ENCODE measurements at regions not wholly inside any gene's neighbourhood (a gene's known extent, or its start where the extent isn't known, plus 50 kb on each side); places are given as distances from the start of the nearest gene placed in this dataset.
"Not testable (repeated sequence)": the region's sequence is repeated elsewhere in the genome, so short reads cannot be mapped to it uniquely, and the experiment has no call there.

DNA sequence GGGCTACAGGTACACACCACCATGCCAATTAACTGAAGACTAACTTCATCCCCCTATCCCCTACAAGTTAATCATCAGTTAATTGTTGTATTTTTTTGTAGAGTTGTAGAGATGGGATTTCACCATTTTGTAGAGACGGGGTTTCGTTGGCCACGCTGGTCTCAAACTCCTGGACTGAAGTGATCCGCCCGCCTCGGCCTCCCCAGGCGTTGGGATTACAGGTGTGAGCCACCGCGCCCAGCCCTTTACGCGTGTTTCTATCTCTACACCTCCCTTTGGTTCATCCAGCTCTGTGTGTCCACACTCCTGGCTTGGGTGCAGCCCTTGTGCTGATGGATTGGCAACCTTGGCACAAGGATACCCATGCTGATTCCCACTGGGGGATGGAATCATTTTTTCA is 258.8 kb downstream of the FAM43A start:
- H3K27ac ChIP-seq: no peak overlapping the region
- H3K9ac ChIP-seq (ENCODE audit: insufficient read length): no peak overlapping the region
- H3K4me3 ChIP-seq: no peak overlapping the region
- no peaks in the 10 kb centered on the region for H3K36me3 ChIP-seq (ENCODE audit: insufficient read depth, low read length)
- no peak for TF ChIP-seq POLR2AphosphoS5 (IDR thresholded peaks at IDR 0.05; ENCODE audit: borderline replicate concordance, low read depth, low read length)
- no peak for TF ChIP-seq EZH2 (IDR thresholded peaks at IDR 0.05)
- no peak for TF ChIP-seq FOXP2 (optimal IDR thresholded peaks at IDR 0.05; ENCODE audit: control extremely low read depth, extremely low read length, insufficient read depth)
- no peak for DNase-seq (ENCODE audit: low read depth, low spot score)
- H3K9me3 ChIP-seq (ENCODE audit: low read depth, low read length): no peaks in the 10 kb centered on the region

DNA sequence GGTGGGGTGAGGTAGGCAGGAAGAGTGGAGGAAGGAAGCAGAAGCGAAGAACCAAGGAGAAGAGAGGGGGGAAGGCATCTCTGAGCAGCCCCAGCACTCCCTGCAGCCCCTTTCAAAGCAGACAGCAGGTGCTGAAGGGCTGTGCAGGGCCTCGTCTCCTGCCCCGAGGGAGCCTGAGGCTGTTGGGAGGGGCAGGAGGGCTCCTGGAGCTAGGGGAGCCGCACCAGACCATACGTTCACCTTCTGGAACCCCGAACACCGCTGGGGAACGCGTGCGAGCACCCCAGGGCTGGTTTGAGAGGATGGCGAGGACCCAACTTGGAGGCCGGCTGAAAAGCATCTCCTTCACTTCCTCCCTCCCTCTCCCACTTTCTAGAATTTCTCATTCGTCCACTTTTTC is 259.8 kb downstream of the FAM43A start:
- DNase-seq (ENCODE audit: low read depth, low spot score): no peak
- TF ChIP-seq FOXP2 (optimal IDR thresholded peaks at IDR 0.05; ENCODE audit: control extremely low read depth, extremely low read length, insufficient read depth): no peak
- no peak for TF ChIP-seq EZH2 (IDR thresholded peaks at IDR 0.05)
- TF ChIP-seq POLR2AphosphoS5 (IDR thresholded peaks at IDR 0.05; ENCODE audit: borderline replicate concordance, low read depth, low read length): no peak
- Histone ChIP-seq H3K9ac (ENCODE audit: insufficient read length) (no peak overlapping the region), H3K27ac (no peak overlapping the region), H3K4me3 (no peak overlapping the region), H3K9me3 (ENCODE audit: low read depth, low read length) (no peaks in the 10 kb centered on the region), H3K36me3 (ENCODE audit: insufficient read depth, low read length) (no peaks in the 10 kb centered on the region)

- H3K9me3 ChIP-seq (ENCODE audit: low read depth, low read length): no peaks in the 10 kb centered on the region
- no peak for DNase-seq (ENCODE audit: low read depth, low spot score)
- H3K9ac ChIP-seq (ENCODE audit: insufficient read length): no peak overlapping the region
- no peaks in the 10 kb centered on the region for H3K36me3 ChIP-seq (ENCODE audit: insufficient read depth, low read length)
- no peak overlapping the region for H3K4me3 ChIP-seq
- H3K27ac ChIP-seq: no peak overlapping the region
- TF ChIP-seq EZH2 (IDR thresholded peaks at IDR 0.05) (no peak), POLR2AphosphoS5 (IDR thresholded peaks at IDR 0.05; ENCODE audit: borderline replicate concordance, low read depth, low read length) (no peak), FOXP2 (optimal IDR thresholded peaks at IDR 0.05; ENCODE audit: control extremely low read depth, extremely low read length, insufficient read depth) (no peak)
Observed at GRCh38 chr3:194946091-194946490, 260.4 kb downstream of the FAM43A start.

- Histone ChIP-seq H3K27ac (no peak overlapping the region), H3K4me3 (no peak overlapping the region), H3K36me3 (ENCODE audit: insufficient read depth, low read length) (no peaks in the 10 kb centered on the region), H3K9ac (ENCODE audit: insufficient read length) (no peak overlapping the region), H3K9me3 (ENCODE audit: low read depth, low read length) (no peaks in the 10 kb centered on the region)
- no peak for DNase-seq (ENCODE audit: low read depth, low spot score)
- TF ChIP-seq POLR2AphosphoS5 (IDR thresholded peaks at IDR 0.05; ENCODE audit: borderline replicate concordance, low read depth, low read length): no peak
- TF ChIP-seq EZH2 (IDR thresholded peaks at IDR 0.05): no peak
- no peak for TF ChIP-seq FOXP2 (optimal IDR thresholded peaks at IDR 0.05; ENCODE audit: control extremely low read depth, extremely low read length, insufficient read depth)
Observed at GRCh38 chr3:194949592-194949991, 263.9 kb downstream of the FAM43A start.

GRCh38 chr3:194950906-194951628 is 265.4 kb downstream of the FAM43A start:
- no peaks in the 10 kb centered on the region for H3K36me3 ChIP-seq (ENCODE audit: insufficient read depth, low read length)
- H3K9me3 ChIP-seq (ENCODE audit: low read depth, low read length): no peaks in the 10 kb centered on the region
- TF ChIP-seq POLR2AphosphoS5 (IDR thresholded peaks at IDR 0.05; ENCODE audit: borderline replicate concordance, low read depth, low read length) (no peak), EZH2 (IDR thresholded peaks at IDR 0.05) (no peak), FOXP2 (optimal IDR thresholded peaks at IDR 0.05; ENCODE audit: control extremely low read depth, extremely low read length, insufficient read depth) (no peak)

DNA sequence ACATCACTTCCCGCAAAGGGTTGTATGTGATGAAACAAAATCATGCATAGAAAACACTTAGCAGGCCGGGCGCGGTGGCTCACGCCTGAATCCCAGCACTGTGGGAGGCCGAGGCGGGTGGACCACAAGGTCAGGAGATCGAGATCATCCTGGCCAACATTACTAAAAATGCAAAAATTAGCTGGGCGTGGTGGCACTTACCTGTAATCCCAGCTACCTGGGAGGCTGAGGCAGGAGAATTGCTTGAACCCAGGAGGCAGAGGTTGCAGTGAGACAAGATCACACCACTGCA is 265.9 kb downstream of the FAM43A start:
- H3K4me3 ChIP-seq; DNase-seq (ENCODE audit: low read depth, low spot score); H3K9ac ChIP-seq (ENCODE audit: insufficient read length): not testable (repeated sequence)

More at GRCh38 chr3:194950906-194951628, 265.4 kb downstream of the FAM43A start:
- DNase-seq (ENCODE audit: low read depth, low spot score): no peak
- Histone ChIP-seq H3K4me3 (no peak overlapping the region), H3K9ac (ENCODE audit: insufficient read length) (no peak overlapping the region), H3K27ac (no peak overlapping the region)

DNA sequence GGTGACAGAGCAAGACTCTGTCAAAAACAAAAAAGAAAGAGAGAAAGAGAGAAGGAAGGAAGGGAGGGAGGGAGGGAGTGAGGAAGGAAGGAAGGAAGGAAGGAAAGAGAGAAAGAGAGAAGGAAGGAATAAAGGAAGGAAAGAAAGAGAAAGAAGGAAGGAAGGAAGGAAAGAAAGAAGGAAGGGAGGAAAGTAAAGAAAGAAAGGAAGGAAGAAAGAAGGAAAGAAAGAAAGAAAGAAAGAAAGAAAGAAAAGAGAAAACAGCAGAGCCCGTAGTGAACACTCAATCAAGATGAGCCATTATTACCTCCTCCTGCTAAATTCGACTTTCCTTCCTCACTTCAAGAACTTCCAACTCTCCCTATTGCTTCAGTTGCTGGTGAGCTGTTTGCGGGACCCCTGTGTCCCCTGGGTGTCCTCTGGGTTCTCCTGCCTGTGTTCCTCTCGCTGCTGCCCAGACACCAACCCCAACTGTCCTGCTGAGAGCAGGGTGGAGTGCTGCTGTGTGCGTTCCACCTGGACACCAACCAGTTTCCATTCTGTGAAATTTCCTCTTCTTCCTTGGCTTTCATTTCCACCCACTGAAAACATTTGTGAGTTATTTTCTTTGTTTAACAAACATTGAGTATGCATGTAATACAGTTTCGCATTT is 266.4 kb downstream of the FAM43A start:
- Histone ChIP-seq H3K27ac (peak overlapping the region; percentile 70), H3K36me3 (ENCODE audit: insufficient read depth, low read length) (no peaks in the 10 kb centered on the region), H3K4me3 (0 out of 2 replicates have a peak overlapping the region, but pooled peaks have one; percentile 14), H3K9ac (ENCODE audit: insufficient read length) (no peak overlapping the region), H3K9me3 (ENCODE audit: low read depth, low read length) (no peaks in the 10 kb centered on the region)
- TF ChIP-seq EZH2 (IDR thresholded peaks at IDR 0.05): no peak
- TF ChIP-seq FOXP2 (optimal IDR thresholded peaks at IDR 0.05; ENCODE audit: control extremely low read depth, extremely low read length, insufficient read depth): no peak
- no peak for TF ChIP-seq POLR2AphosphoS5 (IDR thresholded peaks at IDR 0.05; ENCODE audit: borderline replicate concordance, low read depth, low read length)
- no peak for DNase-seq (ENCODE audit: low read depth, low spot score)

More for the DNA sequence above, 265.9 kb downstream of the FAM43A start:
- not testable (repeated sequence) for H3K9me3 ChIP-seq (ENCODE audit: low read depth, low read length); H3K36me3 ChIP-seq (ENCODE audit: insufficient read depth, low read length); H3K27ac ChIP-seq

- H3K4me3 ChIP-seq: no peak overlapping the region
- H3K9me3 ChIP-seq (ENCODE audit: low read depth, low read length): no peaks in the 10 kb centered on the region
- H3K36me3 ChIP-seq (ENCODE audit: insufficient read depth, low read length): no peaks in the 10 kb centered on the region
- no peak for DNase-seq (ENCODE audit: low read depth, low spot score)
- peak overlapping the region; percentile 70; the same call in 1 of the 2 replicates for H3K27ac ChIP-seq
- no peak overlapping the region for H3K9ac ChIP-seq (ENCODE audit: insufficient read length)
- TF ChIP-seq EZH2 (IDR thresholded peaks at IDR 0.05): no peak
Observed at GRCh38 chr3:194952841-194953241, 267.2 kb downstream of the FAM43A start.

DNA sequence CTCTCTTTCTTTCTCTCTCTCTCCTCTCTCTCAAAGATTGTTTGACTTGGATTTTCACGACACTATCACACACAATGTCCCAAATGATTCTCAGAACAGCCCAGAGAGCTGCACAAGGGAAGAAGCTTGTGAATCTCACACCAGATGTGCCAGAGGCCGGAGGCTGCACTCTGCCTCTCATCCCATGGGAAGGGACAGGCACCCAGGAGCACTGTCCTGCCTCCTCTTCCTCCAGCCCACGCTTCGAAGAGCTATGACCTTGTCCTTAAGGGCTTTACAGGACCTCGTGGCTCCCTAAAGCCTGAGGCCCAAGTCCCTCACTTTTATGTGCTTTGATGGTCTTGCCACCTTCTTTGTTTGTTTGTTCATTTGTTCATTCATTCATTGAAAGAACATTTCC is 267.6 kb downstream of the FAM43A start:
- no peak overlapping the region for H3K4me3 ChIP-seq
- H3K9me3 ChIP-seq (ENCODE audit: low read depth, low read length): no peaks in the 10 kb centered on the region
- TF ChIP-seq POLR2AphosphoS5 (IDR thresholded peaks at IDR 0.05; ENCODE audit: borderline replicate concordance, low read depth, low read length) (no peak), FOXP2 (optimal IDR thresholded peaks at IDR 0.05; ENCODE audit: control extremely low read depth, extremely low read length, insufficient read depth) (no peak), EZH2 (IDR thresholded peaks at IDR 0.05) (no peak)
- no peak for DNase-seq (ENCODE audit: low read depth, low spot score)
- H3K27ac ChIP-seq: no peak overlapping the region
- H3K36me3 ChIP-seq (ENCODE audit: insufficient read depth, low read length): no peaks in the 10 kb centered on the region
- H3K9ac ChIP-seq (ENCODE audit: insufficient read length): no peak overlapping the region

Measured in SK-N-MC (cell line).